LoVo (cell line): ENCODE measurements at regions not wholly inside any gene's neighbourhood (a gene's known extent, or its start where the extent isn't known, plus 50 kb on each side); places are given as distances from the start of the nearest gene placed in this dataset.
"Not testable (repeated sequence)": the region's sequence is repeated elsewhere in the genome, so short reads cannot be mapped to it uniquely, and the experiment has no call there.

Experiments used
- DNase-seq: peaks from one replicate; pipeline ENCODE4 v3.0.0-alpha.2; 2016; ENCODE audit warnings: low spot score

DNA sequence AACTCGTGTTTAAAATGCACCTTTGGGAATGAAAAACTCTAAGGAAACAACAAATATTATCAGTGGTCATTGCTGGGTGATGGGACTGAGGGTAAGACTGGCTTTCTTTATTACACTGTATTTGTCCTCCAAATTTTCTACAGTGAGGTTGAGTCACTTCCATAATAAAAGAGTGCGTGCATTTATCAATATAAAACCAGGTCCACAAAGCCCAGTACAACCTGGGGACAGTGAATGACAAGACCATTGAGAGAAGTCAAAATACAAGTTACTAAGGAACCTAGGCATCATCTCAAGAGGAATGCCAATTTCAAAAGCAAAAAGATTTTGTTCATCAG lies 76.4 kb downstream of the MAGED4 start:
- DNase-seq: no peak

DNA sequence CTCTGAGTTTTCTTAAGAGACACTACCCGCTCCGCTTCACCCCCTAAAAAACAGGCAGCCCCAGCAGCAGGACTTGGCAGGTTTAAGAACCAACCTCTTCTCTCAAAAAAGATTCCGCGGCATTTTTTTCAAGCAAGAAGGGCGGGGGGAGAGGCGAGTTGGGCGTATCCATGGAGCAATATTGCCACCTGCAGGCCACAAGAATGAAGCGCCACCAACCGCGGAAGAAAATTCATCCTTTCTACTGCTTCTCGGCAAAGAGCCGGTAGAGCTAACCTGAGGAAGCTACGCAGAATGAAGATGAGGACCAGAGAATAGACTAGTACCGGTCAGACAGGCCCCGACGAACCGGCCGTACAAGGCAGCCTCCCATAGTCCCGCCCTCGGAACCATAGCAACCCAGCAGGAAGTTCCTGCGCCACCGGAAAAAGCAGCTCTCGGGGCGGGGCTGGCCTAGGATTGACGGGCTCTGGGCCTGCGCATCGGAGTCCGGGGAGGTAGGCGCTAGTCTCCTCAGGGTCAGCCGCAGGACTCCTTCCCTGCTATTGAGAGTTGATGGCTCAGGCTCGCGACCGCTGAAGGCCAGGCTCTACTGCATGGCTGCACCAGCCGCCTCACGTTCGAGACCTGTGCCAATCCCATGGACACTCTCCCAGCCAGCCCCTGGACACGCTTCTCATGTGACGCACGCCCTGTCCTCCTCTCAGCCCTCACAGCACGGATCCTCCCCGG lies 76.9 kb downstream of the MAGED4 start:
- peak; percentile 71 for DNase-seq

DNA sequence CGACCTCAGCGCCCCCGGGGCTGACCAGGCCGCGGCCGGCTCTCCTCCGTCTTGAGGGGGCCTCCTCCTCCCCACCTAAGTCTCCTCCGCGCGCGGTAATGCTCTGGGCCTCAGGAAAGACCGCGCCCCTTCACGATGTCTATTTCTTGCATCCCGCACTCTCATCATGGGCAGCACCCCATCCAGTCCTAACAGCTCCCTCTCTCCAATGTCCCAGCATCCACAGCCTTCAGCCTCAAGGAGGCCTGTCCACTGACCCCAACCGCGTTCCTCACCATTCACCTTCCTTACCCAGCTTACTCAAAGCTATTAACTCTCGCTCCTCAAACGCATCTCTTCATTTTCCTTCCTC lies 77.5 kb downstream of the MAGED4 start:
- no peak for DNase-seq

DNA sequence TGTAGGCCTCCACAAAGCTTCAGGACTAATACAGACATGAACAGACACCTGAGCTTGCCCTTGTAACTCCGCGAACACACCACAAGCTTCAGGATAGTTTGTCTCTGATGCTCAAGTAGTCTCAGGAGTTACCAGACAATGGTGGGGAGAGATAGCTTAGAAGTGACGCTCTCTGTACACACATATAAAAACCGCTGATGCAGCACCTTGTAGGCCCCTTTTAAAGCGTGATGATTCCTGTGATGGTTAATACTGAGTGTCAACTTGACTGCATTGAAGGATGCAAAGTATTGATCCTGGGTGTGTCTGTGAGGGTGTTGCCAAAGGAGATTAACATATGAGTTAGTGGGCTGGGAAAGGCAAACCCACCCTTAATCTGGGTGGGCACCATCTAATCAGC lies 78.7 kb downstream of the MAGED4 start:
- DNase-seq: no peak

DNA sequence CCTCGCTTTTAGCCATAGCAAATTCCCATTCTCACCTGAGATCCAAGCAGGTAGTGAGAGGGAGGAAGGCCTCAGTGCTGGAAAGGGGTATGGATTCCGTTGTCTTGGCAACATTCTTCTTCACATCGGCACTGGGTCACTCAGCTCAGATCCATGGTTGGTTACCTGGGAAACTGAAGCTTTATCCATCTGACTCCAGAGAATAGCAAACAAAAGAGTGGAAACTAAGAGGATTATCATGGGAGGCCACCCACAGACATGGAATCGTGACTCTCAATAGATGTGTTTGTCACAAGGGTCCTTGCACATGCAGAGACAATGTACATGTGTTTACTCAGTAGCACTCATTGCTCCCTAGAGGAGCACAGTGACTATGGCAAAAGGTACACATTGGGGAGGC lies 81.0 kb downstream of the MAGED4 start:
- DNase-seq: no peak

DNA sequence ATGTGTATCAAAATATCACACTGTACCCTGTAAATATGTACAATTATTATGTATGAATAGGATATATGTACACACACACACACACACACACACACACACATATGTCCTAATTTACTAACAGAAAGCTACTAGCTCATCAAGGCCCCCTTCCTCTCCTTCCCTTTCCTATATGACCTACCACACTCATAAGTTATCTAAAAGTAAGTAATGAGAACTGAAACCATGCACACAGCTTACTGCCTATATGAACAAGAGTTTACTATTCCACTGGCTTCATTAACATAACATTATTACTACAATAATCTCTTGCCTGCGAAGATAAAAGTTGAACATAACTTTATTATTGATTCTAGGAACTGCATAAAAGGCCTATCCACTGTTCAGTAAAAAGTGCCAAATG lies 83.8 kb downstream of the MAGED4 start:
- not testable (repeated sequence) for DNase-seq

DNA sequence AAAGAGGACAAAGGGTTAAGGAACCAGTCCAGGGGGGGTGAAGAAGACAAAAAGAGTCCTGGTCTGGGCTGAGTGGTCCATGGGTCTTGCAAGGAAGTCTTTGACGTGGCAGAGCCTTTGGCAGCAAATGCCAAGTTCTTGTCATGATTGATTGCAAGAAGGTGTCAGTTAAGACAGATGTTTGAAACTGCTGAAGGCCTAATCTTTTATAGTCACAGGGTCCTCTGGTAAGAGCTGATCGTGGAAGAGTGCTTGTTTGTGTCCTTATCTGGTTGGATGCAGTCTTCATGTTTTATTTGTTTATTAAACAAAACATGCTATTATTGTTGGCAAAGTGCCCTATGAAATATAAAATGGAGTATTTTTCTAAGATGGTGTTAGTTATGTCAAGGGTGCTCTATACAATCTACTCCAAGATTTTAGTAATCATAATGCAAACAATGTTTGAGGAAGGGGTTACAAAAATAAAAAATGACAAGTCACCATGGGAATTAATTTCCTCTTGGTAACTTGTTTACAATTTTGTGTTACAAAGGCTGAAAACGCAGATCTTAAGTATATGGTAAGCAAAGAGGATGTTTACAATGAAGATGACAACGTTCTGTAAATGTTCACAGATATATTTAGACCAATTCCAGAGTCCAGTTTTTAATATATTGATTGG lies 85.9 kb downstream of the MAGED4 start:
- DNase-seq: no peak

DNA sequence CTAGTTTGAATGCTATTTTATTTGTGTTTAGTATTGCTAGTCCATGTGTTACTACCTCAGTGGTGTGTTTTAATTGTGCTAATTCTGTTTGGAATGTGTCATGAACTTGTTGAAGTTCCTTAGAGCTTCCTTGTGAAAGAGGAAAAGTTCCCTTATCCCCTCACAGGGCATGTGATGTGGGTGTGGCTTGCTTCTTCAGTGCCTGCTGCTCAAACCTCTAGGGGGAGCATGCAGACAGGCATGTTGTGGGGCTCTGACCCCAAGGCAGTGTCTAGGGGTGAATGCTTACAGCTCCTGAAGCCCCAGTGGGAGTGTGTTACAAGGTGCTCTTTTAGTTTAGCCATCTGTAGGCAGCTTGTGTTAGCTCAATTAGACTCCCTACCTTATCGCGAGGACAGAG lies 86.5 kb downstream of the MAGED4 start:
- no peak for DNase-seq

DNA sequence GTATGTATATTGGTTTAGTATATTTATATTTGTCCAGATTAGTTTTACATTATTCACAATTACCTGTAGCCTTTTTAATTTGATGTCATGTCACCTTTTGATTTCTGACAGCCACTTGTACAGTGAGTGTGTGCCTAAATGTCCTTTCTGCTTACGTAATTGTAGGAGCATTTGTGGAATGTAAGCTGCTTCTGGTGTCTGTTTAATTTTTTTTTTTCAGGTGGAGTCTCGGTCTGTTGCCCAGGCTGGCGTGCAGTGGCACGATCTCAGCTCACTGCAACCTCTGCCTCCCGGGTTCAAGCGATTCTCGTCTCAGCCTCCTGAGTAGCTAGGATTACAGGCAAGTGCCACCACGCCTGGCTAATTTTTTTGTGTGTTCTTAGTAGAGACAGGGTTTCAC lies 91.2 kb upstream of the XAGE2 start:
- no peak for DNase-seq

DNA sequence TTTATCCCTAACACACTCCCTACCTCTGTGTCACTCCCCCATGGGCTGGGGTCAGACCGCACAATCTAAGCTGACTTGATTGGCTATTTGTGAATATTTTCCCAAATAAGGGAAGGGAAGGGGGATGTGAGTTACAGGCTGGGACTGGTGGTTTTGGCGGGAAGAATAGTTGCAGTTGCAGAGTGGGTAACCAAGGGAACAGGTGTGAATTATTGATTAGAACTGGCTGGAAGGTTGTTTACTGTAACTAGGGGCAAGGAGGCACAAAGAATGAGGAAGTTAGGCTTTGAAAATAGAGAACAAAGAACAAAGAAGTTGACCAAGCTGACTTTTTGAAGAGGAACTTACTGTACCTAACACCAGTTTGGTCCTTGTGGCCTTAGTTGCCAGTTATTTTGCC lies 88.0 kb upstream of the XAGE2 start:
- no peak for DNase-seq

DNA sequence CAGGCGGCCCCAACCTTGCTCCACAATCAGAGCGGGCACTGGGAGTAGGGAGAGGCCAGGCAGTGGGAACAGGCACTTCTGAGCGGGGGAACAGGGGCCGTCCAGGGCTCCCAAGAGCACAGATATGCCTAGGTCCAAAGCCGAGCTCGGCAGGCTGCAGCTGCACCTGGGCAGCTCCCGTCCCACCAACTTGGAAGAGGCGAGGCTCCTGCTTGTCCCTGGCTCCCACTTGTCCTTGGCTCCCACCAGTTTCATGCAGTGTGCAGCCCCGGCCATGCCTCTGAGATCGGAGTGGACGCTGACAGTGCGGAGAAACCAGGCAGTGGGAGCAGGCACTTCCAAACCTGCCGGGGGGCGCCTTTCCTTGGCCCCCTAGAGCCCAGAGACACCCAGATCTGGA lies 84.0 kb upstream of the XAGE2 start:
- no peak for DNase-seq

DNA sequence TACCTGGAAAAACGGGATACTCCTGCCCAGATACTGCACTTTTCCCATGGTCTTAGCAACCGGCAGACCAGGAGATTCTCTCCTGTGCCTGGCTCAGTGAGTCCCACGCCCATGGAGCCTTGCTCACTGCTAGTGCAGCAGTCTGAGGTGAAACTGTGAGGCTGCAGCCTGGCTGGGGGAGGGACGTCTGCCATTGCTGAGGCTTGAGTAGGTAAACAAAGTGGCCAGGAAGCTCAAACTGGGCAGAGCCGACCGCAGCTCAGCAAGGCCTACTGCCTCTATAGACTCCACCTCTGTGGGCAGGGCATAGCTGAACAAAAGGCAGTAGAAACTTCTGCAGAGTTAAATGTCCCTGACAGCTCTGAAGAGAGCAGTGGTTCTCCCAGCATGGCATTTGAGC lies 69.9 kb upstream of the XAGE2 start:
- DNase-seq: not testable (repeated sequence)

DNA sequence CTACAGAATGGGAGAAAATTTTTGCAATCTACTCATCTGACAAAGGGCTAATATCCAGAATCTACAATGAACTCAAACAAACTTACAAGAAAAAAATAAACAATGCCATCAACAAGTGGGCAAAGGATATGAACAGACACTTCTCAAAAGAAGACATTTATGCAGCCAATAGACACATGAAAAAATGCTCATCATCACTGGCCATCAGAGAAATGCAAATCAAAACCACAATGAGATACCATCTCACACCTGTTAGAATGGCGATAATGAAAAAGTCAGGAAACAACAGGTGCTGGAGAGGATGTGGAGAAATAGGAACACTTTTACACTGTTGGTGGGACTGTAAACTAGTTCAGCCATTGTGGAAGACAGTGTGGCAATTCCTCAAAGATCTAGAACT lies 60.3 kb upstream of the XAGE2 start:
- DNase-seq: not testable (repeated sequence)
